HG02885 (cell line): ENCODE measurements at regions not wholly inside any gene's neighbourhood (a gene's known extent, or its start where the extent isn't known, plus 50 kb on each side); places are given as distances from the start of the nearest gene placed in this dataset.

Experiments
- ATAC-seq: cut with Tn5 transposase; IDR thresholded peaks from one replicate; pipeline ENCODE4 v1.9.1; 2021; ENCODE audit warnings: mild to moderate bottlenecking; ENCODE audit not compliant: unreplicated experiment, poor library complexity

GRCh38 chr20:53839423-53840176 is 230.8 kb downstream of the BCAS1 start:
- peak; percentile 63 for ATAC-seq

DNA sequence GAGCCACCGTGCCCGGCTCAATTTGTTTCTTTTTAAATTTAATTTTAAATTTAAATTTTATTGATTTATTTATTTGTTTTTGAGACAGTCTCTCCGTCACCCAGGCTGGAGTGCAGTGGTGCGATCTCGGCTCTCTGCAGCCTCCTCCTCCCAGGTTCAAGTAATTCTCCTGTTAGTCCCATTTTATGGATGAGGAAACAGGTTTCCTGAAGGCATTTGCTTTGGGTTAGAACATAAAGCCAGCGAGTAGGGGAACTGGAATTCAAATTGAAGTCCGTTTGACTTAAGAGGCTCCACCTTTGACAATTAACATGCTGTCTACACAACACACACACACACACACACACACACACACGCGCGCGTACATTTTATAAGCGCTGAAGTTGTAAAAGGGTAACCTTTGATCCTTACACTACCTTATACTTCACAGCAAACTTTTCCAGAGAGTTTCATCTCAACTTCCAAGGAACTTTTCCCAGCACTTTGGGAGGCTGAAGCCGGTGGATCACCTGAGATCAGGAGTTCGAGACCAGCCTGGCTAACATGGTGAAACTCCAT is 232.0 kb downstream of the BCAS1 start:
- no peak for ATAC-seq

- ATAC-seq: no peak
Observed at GRCh38 chr20:53837126-53837826, 233.1 kb downstream of the BCAS1 start.

GRCh38 chr20:53834749-53835148 is 235.6 kb downstream of the BCAS1 start:
- ATAC-seq: no peak

DNA sequence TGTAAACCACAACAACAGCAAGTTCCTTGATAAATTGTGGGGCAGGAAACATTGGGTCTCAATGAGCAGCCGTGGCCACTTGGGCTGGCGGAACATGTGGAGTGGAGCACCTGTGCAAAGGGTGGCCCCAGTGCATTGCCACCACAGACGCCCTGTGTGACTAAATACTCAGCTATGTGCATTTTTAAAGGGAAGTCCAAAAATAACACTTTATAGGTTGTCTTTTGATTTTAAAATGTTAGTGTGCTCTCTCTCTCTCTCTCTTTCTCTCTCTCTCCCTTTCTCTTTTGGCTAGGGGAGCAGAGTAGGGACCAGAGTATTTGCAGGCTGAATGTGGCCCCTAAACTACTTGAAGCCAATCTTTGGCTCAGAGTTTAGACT is 236.3 kb downstream of the BCAS1 start:
- peak; percentile 51 for ATAC-seq

- peak; percentile 20 for ATAC-seq
Observed at GRCh38 chr20:53833333-53834061, 236.9 kb downstream of the BCAS1 start.

- ATAC-seq: no peak
Observed at GRCh38 chr20:53832499-53832898, 237.9 kb downstream of the BCAS1 start.

DNA sequence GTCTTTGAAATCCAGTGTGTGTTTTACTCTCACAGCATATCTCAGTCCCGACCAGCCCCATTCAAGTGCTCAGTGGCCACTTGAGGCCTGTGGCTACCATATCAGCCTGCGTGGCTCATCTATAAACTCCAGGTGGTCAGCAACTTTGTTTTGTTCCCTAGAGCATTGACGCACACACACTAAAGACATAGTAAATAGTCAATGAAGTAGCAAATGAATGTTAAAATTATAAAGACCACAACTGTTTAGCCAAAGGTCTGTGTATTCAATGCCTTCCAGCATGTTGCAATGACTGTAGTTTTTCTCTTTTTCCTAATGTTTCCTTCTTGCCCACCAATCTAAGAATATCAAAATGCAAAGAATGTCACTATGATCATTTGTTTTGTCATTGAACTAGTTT is 238.2 kb upstream of the ZNF217 start:
- ATAC-seq: no peak

DNA sequence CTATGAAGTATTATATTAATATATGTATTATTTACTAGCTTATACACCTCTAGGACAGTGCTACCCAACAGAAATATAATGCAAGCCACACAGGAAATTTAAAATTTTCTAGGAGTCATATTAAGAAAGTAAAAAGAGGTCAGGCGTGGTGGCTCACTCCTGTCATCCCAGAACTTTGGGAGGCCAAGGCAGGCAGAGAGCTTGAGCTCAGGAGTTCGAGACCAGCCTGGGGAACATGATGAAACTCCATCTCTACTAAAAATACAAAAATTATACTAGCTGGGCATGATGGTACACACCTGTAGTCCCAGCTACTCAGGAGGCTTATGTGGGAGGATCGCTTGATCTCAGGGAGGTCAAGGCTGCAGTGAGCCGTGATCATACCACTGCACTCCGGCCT is 237.6 kb upstream of the ZNF217 start:
- no peak for ATAC-seq

GRCh38 chr20:53829724-53830521 is 236.3 kb upstream of the ZNF217 start:
- ATAC-seq: peak; percentile 45

DNA sequence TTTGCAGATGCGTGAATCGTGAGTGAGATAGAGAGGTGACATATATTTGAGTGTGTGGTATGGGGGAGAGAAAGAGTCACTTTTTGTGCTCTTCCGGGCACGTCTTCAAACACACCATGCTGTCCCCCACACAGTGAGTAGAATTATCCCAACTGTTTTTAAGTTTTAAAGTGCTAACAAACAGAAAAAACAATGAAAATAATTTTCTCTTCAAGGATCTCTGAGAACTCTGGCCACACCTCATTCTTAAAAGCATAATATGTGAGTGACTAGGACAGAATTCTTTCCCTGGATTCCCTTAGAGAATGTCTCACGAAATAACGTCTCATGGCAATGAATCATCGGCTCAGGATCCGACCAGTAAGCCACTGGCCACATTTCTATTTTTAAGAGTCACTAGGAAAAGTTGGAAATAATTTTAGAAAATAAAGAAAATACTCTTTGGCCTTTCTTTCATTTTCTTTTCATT is 235.7 kb upstream of the ZNF217 start:
- ATAC-seq: no peak

- ATAC-seq: no peak
Observed at GRCh38 chr20:53828682-53829254, 235.1 kb upstream of the ZNF217 start.

DNA sequence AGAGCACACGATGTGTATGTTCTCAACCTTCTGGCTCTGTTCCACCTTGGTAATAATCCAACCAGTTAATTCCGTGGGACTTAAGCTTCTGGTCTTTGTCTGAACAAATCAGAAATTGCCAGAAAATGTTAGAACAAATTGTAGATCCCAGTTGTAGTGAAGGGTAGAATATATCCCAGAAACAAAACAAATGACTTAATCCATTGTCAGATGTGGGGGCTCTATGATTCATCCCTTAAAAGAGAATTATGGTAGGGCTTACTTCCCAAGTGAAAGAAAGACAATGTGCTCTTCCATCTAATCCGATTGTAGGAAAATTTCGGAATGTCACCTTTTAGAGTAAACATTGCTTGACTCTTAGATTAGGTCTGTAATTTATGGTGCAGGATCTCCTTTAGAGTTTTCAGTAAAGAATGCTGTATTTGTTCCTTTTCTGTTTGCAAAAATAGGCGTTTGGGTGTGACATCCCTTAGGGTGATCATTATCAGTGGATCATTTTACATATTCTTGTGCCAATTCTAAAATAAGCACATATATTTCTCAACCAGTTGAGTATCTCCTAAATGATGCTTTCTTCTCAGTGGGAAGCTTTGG is 234.5 kb upstream of the ZNF217 start:
- ATAC-seq: no peak

DNA sequence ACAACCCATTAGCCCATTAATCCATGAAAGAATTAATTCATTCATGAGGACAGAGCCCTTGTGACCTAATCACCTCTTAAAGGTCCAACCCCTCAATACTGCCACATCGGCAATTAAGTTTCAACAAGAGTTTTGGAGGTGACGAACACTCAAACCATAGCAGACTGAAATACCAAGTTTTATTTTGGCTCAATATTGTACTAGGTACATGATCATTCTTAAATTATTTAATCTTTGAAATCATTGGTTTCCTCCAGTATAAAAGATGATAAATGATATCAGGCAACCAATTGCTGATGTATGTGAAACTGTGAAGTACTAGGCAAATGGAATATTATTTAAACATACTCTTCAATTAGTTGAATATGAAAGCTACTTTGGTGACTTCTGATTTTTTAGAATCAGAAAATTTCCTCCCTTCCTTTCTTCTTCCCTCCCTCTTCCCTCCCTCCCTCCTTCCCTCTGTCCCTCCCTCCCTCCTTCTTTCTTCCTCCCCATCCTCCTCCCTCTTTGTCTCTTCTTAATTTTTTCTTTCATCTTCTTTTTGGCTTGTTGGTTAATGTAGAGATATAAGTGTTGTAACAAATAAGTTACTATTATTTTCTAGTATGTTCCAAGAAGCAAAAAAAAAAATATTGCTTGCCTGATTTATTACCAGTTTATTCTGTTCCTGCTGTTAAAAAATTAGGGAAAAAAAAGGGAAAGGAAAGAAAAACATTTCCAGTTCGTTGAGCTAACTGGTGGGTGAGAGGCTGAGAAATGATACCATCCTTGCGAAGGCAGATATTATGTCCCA is 233.9 kb upstream of the ZNF217 start:
- no peak for ATAC-seq

DNA sequence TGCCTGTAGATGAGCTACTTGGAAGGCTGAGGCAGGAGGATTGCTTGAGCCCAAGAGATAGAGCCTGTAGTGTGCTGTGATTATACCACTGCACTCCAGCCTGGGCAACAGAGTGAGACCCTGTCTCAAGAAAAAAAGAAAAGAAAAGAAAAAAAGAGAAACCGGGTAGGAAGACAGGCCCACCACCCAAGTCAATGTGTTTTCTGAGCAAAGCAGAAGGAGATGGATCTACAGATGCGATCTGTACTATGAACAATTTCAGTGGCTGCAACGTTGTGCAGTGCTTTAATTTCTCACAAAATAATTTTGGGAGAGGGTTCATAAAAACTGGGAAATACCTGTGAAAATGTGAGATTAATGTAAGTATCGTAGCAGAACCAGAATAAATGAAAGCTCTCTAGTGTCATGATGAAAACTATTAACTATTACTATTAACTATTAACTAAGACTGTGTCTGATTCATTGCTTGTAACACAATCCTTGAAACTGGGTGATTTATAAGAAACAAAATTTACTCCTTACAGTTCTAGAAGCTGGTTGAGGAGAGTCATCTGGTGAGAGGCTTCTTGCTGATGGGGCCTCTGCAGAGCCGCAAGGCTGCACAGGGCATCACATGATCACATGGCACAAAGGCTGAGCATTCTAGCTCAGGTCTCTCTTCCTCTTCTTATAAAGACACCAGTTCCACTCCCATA is 233.1 kb upstream of the ZNF217 start:
- peak; percentile 67 for ATAC-seq

DNA sequence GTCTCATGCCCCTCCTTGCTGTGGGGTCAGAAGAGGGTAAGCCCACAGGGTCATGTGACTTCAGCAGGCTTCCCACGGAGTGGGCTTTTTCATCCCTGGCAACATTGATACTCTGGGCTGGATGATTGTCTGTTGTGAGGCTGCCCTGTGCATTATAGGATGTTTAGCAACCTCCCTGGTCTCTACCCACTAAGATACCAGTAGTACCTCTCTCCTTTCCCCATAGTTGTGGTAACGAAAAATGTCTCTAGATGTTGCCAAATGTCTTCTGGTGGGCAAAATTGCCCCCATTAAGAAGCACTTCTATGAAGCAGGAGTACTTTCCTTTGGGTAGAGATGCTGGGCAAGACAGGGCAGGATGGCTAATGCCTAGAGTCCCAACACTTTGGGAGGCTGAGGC is 232.5 kb upstream of the ZNF217 start:
- ATAC-seq: no peak

DNA sequence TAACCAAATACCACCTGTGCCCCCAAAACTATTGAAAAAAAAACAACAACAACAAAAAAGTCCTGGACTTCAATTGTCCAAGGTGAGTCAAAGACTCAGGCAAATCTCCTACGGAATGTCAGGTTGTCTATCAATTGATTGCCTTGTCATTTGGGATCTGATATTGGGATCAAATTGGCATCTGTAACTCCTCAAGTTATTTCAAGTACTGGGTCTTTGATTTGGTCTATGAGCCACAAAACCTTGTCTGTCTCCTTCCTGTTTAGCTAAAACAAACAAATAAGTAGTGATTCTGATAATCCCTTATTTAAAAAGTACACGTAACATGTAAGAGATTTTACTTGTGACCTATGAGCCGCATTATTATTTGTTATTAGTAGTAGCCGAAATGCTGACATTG is 231.6 kb upstream of the ZNF217 start:
- ATAC-seq: no peak

DNA sequence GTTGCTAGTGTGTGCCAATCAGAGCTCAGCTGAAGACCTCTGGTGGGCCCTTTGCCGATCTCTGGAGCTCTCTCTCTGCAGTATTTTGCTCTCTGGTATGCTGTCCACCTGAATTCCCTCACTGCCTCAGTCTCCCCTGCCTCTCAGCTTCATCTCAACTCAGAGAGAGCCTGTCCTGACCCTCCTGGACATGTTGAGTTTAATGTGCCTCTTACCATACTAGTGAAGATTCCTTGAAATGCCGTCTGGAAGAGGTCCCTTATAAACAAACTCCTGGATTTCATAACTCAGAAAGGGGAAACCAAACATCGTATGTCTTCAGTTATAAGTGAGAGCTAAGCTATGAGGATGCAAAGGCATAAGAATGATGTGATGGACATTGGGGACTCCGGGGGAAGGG is 231.1 kb upstream of the ZNF217 start:
- ATAC-seq: no peak
